Left ventricle myocardium inferior (tissue), 1 donor: ENCODE measurements at regions not wholly inside any gene's neighbourhood (a gene's known extent, or its start where the extent isn't known, plus 50 kb on each side); places are given as distances from the start of the nearest gene placed in this dataset.

ENCODE experiments used
- DNase-seq: peaks from one replicate; pipeline ENCODE4 v3.0.0-alpha.2; 2020
- H3K27ac ChIP-seq: fragments of 200-600 bp; replicated peaks from 2 replicates; pipeline ENCODE4 v1.8.0; 2021
- H3K27me3 ChIP-seq: fragments of 200-600 bp; 2 replicates; pipeline ENCODE4 v1.8.0; 2021; ENCODE audit warnings: low read depth
- H3K36me3 ChIP-seq: fragments of 200-600 bp; 2 replicates; pipeline ENCODE4 v1.8.0; 2021
- H3K4me1 ChIP-seq: fragments of 200-600 bp; 2 replicates; pipeline ENCODE4 v1.8.0; 2021
- H3K4me3 ChIP-seq: fragments of 200-600 bp; 2 replicates; pipeline ENCODE4 v1.8.0; 2021; ENCODE audit warnings: mild to moderate bottlenecking, moderate library complexity
- H3K9me3 ChIP-seq: fragments of 200-600 bp; replicated peaks from 2 replicates; pipeline ENCODE4 v1.8.0; 2021
- intact Hi-C: fragments of 100-400 bp; cut with micrococcal nuclease; formaldehyde crosslinking; loops from one replicate; pipeline ENCODE4 v1.11.0; 2022
- TF ChIP-seq, protein P1 (sequence below): fragments of 200-600 bp; IDR thresholded peaks from 2 replicates; pipeline ENCODE4 v1.8.0; 2021; ENCODE audit warnings: antibody characterized with exemption, mild to moderate bottlenecking, borderline replicate concordance
- donor health status: DM: no; HTN: yes; CAD: no; lungs with severe emphysema.

DNA sequence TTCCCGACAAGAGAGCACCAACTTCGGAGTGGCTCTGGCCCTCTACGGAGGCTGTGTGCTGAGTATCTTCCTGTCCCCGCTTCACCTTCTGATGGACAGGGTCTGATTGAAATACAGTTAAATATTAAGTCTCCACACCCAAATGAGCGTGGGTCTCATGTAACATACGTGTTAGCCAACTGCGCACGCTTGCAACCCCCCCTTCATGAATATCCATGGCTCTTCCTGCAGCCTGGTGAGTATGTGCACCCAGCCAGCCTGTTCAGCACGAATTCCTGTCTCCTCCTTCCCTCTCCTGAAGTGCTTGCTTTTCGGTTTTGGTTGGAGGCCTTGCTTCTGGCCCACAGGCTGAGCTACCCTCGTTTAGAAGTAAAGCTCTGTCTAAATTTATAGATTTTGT, 102.9 kb upstream of the FRMD1 start:
- Histone ChIP-seq H3K9me3 (no peaks in the 10 kb centered on the region), H3K4me1 (no peaks in the 10 kb centered on the region), H3K27me3 (peaks cover 43% of the 10 kb centered on the region), H3K36me3 (no peaks in the 10 kb centered on the region), H3K4me3 (no peak overlapping the region), H3K27ac (no peak overlapping the region)
- intact Hi-C loops = no loop called here
- TF ChIP-seq, protein P1, sequence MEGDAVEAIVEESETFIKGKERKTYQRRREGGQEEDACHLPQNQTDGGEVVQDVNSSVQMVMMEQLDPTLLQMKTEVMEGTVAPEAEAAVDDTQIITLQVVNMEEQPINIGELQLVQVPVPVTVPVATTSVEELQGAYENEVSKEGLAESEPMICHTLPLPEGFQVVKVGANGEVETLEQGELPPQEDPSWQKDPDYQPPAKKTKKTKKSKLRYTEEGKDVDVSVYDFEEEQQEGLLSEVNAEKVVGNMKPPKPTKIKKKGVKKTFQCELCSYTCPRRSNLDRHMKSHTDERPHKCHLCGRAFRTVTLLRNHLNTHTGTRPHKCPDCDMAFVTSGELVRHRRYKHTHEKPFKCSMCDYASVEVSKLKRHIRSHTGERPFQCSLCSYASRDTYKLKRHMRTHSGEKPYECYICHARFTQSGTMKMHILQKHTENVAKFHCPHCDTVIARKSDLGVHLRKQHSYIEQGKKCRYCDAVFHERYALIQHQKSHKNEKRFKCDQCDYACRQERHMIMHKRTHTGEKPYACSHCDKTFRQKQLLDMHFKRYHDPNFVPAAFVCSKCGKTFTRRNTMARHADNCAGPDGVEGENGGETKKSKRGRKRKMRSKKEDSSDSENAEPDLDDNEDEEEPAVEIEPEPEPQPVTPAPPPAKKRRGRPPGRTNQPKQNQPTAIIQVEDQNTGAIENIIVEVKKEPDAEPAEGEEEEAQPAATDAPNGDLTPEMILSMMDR = no peak
- no peak for DNase-seq

DNA sequence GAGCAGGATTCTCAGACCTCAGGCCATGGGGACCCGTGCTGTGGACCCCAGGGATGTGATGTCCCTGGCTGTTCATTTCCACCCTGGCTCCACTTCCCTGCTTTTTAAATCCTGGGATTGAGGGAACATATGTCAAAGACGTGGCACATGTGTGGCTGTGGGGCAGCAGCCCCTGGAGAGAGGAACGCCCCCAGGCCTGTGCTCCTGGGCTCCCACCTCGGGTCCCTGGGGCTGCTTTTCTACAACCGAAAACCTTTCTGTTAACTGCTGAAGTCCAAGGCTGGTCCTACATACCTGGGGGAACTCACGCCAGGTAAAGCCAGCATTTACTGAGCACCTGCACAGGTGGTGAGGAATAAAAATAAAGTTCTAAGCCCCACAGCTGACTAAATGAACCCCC, 102.3 kb upstream of the FRMD1 start:
- intact Hi-C loops = no loop called here
- TF ChIP-seq, protein P1 = no peak
- Histone ChIP-seq H3K36me3 (no peaks in the 10 kb centered on the region), H3K27ac (no peak overlapping the region), H3K4me1 (no peaks in the 10 kb centered on the region), H3K4me3 (no peak overlapping the region), H3K27me3 (peaks cover 43% of the 10 kb centered on the region), H3K9me3 (no peaks in the 10 kb centered on the region)
- DNase-seq = no peak

DNA sequence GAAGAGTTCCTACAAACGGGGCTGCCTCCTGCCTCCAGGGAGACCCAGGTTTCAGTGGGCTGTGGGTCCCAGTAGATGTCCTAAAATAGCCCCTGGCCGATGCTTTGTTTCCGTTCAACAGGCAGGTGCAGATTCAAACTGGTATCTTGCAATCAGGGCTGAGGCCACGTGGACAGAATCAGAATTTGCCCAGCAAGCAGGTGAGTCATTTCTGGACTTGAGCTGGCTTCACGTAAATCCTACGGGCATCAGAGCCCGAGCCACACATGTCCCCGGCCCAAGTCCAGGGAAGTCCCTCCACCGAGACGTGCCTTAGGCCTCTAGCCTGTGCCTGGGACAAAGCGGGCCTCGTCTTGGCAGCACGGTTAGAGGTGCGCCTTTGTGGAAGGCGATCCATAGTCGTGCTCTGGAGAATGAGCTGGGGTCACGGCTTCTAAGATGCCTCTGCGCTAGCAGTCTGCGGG, 101.6 kb upstream of the FRMD1 start:
- TF ChIP-seq, protein P1 = no peak

DNA sequence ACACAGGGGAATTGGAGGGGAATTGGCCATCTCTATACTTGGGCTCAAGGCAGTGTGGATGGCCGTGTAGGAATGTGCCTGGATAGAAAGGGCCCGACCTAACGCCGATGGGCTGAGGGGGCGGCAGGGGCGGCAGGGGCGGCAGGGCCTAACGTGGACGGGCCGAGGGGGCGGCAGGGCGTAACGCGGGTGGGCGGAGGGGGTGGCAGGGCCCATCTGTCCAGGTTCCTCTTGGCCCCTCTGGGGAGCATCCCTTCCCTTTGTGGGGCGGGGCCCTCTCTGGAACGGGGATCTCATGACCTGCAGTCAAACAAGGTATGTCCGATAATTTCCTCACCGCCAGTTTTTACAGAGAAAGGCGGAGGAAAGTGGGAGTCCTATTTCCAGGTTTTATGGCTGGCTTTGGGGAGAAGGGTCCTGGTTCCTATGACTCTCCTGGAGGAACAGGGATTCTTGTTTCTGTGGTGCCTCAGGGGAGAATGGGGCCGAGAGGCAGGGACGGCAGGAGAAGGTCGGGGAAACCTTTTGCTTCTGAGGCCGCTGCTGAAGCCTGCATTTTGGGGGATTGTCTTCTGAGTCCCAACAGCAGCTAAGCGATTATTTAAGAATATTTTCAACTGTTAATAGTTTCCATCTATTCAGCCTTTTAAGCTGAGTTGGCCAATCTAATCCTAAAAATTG, 100.8 kb upstream of the FRMD1 start:
- TF ChIP-seq, protein P1 = no peak
- no peak overlapping the region for H3K27ac ChIP-seq
- peaks cover 46% of the 10 kb centered on the region for H3K27me3 ChIP-seq
- no peaks in the 10 kb centered on the region for H3K36me3 ChIP-seq
- no peaks in the 10 kb centered on the region for H3K9me3 ChIP-seq
- no peaks in the 10 kb centered on the region for H3K4me1 ChIP-seq
- intact Hi-C loops = no loop called here
- no peak overlapping the region for H3K4me3 ChIP-seq
- DNase-seq = no peak

More for the DNA sequence above, 101.6 kb upstream of the FRMD1 start:
- Histone ChIP-seq H3K4me1 (no peaks in the 10 kb centered on the region), H3K36me3 (no peaks in the 10 kb centered on the region), H3K4me3 (no peak overlapping the region), H3K27me3 (peaks cover 41% of the 10 kb centered on the region), H3K9me3 (no peaks in the 10 kb centered on the region), H3K27ac (no peak overlapping the region)
- no peak for DNase-seq
- intact Hi-C loops = no loop called here

DNA sequence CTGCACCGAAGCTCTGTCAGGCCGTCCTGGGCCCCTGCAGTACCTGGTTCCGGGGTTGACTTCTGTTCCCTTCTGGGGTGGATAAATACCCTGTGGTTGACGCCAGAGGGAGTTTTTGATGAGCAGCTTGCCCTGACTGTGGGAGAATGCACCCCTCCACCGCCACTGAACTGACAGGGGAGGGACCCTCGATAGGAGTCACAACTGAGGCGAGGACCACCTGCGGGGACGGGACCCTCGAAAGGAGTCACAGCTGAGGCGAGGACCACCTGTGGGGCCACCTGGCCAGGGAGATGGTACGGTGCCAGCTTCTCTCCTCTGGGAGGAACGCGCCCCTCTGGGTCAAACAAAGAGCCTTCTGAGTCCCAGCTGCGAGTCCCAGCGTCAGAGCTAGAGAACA, 100.1 kb upstream of the FRMD1 start:
- Histone ChIP-seq H3K27me3 (peaks cover 53% of the 10 kb centered on the region), H3K27ac (no peak overlapping the region), H3K4me3 (no peak overlapping the region), H3K36me3 (no peaks in the 10 kb centered on the region), H3K9me3 (no peaks in the 10 kb centered on the region), H3K4me1 (no peaks in the 10 kb centered on the region)
- TF ChIP-seq, protein P1 = no peak
- DNase-seq = no peak
- intact Hi-C loops = no loop called here
